ENCODE measurements at regions not wholly inside any gene's neighbourhood (a gene's known extent, or its start where the extent isn't known, plus 50 kb on each side); places are given as distances from the start of the nearest gene placed in this dataset.

- H3K4me3 Mint-ChIP-seq: no peak overlapping the region
- no peak overlapping the region for H3K27ac Mint-ChIP-seq
- H3K9me3 Mint-ChIP-seq: no peaks in the 10 kb centered on the region
- no peaks in the 10 kb centered on the region for H3K4me1 Mint-ChIP-seq
- DNase-seq (ENCODE audit: low spot score in 2 of 2) (no peak), ATAC-seq (no peak)
- no peaks in the 10 kb centered on the region for H3K36me3 Mint-ChIP-seq
These were observed 348.6 kb upstream of the SLC24A2 start for GRCh38 chr9:20137425-20137824.

GRCh38 chr9:20135119-20135697 lies 346.4 kb upstream of the SLC24A2 start:
- Mint-ChIP-seq H3K36me3 (no peaks in the 10 kb centered on the region), H3K9me3 (no peaks in the 10 kb centered on the region), H3K4me3 (no peak overlapping the region), H3K27ac (no peak overlapping the region), H3K4me1 (no peaks in the 10 kb centered on the region)
- ATAC-seq: no peak
- no peak for DNase-seq (ENCODE audit: low spot score in 2 of 2)

- no peak overlapping the region for H3K27ac Mint-ChIP-seq
- ATAC-seq (no peak), DNase-seq (ENCODE audit: low spot score in 2 of 2) (no peak)
These were observed 336.9 kb upstream of the SLC24A2 start for GRCh38 chr9:20125727-20126126.

DNA sequence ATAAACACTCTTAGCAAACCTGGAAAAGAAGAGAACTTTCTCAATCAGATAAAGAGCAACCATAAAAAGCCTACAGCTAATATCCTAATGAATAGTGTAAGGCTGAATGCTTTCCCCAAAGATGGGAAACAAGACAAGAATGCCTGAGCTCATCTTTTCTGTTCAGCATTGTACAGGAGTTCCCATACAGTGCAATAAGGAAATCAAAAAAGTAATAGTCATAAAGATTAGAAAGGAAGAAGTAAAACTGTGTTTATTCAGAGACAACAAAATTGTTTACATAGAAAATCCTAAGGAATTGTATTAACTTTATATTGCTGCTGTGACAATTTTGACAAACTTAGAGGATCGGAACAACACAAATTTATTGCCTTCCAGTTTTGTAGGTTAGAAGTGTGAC lies 330.7 kb upstream of the SLC24A2 start:
- Mint-ChIP-seq H3K27ac (no peak overlapping the region), H3K4me1 (no peaks in the 10 kb centered on the region), H3K4me3 (no peak overlapping the region), H3K9me3 (peaks cover 5% of the 10 kb centered on the region), H3K36me3 (no peaks in the 10 kb centered on the region)
- no peak for ATAC-seq
- DNase-seq (ENCODE audit: low spot score in 2 of 2): no peak

More at GRCh38 chr9:20125727-20126126, 336.9 kb upstream of the SLC24A2 start:
- no peaks in the 10 kb centered on the region for H3K4me1 Mint-ChIP-seq
- no peaks in the 10 kb centered on the region for H3K36me3 Mint-ChIP-seq
- H3K4me3 Mint-ChIP-seq: no peak overlapping the region
- H3K9me3 Mint-ChIP-seq: no peaks in the 10 kb centered on the region

GRCh38 chr9:20117986-20118385 lies 329.1 kb upstream of the SLC24A2 start:
- DNase-seq (ENCODE audit: low spot score in 2 of 2): no peak
- Mint-ChIP-seq H3K36me3 (no peaks in the 10 kb centered on the region), H3K27ac (no peak overlapping the region), H3K4me1 (no peaks in the 10 kb centered on the region), H3K4me3 (no peak overlapping the region), H3K9me3 (peaks cover 5% of the 10 kb centered on the region)
- no peak for ATAC-seq

GRCh38 chr9:20117482-20117881 lies 328.6 kb upstream of the SLC24A2 start:
- no peak overlapping the region for H3K4me3 Mint-ChIP-seq
- no peak overlapping the region for H3K27ac Mint-ChIP-seq
- H3K36me3 Mint-ChIP-seq: no peaks in the 10 kb centered on the region
- H3K9me3 Mint-ChIP-seq: peaks cover 5% of the 10 kb centered on the region
- no peaks in the 10 kb centered on the region for H3K4me1 Mint-ChIP-seq
- ATAC-seq (no peak), DNase-seq (ENCODE audit: low spot score in 2 of 2) (no peak)

GRCh38 chr9:20114974-20115373 lies 326.1 kb upstream of the SLC24A2 start:
- peaks cover 5% of the 10 kb centered on the region for H3K9me3 Mint-ChIP-seq

GRCh38 chr9:20112205-20112783 lies 323.5 kb upstream of the SLC24A2 start:
- DNase-seq (ENCODE audit: low spot score in 2 of 2) (no peak), ATAC-seq (no peak)
- H3K4me1 Mint-ChIP-seq: no peaks in the 10 kb centered on the region
- H3K27ac Mint-ChIP-seq: no peak overlapping the region
- peaks cover 5% of the 10 kb centered on the region for H3K9me3 Mint-ChIP-seq
- H3K4me3 Mint-ChIP-seq: no peak overlapping the region
- H3K36me3 Mint-ChIP-seq: no peaks in the 10 kb centered on the region

More at GRCh38 chr9:20114974-20115373, 326.1 kb upstream of the SLC24A2 start:
- Mint-ChIP-seq H3K36me3 (no peaks in the 10 kb centered on the region), H3K4me3 (no peak overlapping the region), H3K4me1 (no peaks in the 10 kb centered on the region), H3K27ac (no peak overlapping the region)
- ATAC-seq (no peak), DNase-seq (ENCODE audit: low spot score in 2 of 2) (no peak)

DNA sequence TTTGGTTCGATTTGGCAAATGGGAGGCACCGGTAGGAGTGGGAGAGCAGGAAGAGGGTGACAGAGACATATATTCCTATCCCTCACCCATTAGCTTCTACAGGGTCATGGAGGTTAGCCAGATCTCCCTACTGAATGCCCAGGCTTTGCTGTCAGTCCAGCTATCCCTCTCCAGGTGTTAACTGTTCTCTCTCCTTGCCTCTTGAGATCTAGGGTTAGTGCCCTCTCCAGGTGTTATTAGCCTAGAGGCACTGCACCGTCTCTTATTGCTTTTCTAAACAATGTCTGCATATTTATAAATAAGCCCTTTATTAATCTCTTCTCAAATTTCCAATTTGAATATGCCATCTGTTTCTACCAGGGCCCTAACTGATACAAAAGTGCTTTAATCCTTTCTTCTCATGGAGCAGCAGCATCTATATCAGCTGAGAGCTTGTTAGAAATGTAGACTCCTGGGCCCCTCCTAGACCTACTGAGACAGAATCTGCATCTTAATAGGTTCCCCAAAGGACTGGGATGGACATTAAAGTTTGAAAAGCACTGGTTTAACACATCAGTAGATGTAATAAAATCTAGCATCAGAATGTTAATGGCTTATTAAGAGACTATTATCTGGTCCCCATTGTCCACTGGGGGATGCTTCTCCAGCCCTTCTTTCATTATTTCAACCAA lies 322.5 kb upstream of the SLC24A2 start:
- ATAC-seq: no peak
- Mint-ChIP-seq H3K27ac (no peak overlapping the region), H3K4me3 (no peak overlapping the region), H3K4me1 (no peaks in the 10 kb centered on the region), H3K36me3 (no peaks in the 10 kb centered on the region), H3K9me3 (peaks cover 5% of the 10 kb centered on the region)
- no peak for DNase-seq (ENCODE audit: low spot score in 2 of 2)

DNA sequence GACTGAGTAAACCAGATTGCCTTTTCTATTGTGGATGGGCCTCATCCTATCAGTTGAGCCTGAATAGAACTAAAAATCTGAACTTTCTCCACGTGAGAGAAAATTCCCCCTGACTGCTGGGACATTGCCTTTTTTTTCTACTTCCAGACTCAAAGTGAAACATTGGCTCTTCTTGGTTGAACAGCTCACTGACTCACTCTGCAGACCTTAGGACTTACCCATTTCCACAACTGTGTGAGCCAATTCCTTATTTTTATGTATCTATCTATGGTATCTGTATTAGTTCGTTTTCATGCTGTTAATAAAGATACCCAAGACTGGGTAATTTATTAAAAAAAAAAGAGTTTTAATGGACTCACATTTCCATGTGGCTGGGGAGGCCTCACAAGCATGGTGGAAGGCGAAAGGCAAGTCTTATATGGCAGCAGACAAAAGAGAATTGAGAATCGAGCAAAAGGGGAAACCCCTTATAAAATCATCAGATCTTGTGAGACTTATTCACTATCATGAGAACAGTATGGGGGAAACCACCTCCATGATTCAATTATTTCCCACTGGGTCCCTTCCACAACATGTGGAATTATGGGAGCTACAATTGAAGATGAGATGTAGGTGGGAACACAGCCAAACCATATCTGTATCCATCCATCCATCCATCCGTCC lies 306.7 kb upstream of the SLC24A2 start:
- ATAC-seq (no peak), DNase-seq (ENCODE audit: low spot score in 2 of 2) (no peak)
- Mint-ChIP-seq H3K27ac (no peak overlapping the region), H3K4me1 (no peaks in the 10 kb centered on the region), H3K36me3 (no peaks in the 10 kb centered on the region), H3K4me3 (no peak overlapping the region), H3K9me3 (peaks cover 4% of the 10 kb centered on the region)

DNA sequence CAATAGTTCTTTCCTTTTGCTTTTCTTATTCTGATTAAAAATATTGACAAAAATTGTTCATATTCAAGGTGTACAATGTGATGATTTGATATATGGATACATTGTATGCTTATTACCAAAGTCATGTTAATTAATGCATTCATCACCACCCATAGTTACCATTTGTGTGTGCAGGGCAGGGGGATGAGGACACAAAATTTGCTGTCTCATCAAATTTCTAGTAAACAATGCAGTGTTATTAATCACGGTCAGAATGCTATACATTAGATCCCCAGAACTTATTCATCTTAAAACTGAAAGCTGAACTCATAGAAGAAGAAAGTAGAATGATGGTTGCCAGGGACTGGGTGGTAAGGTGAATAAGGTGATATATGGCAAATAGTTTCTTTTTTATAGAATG lies 303.7 kb upstream of the SLC24A2 start:
- H3K4me3 Mint-ChIP-seq: no peak overlapping the region
- H3K27ac Mint-ChIP-seq: no peak overlapping the region
- H3K36me3 Mint-ChIP-seq: no peaks in the 10 kb centered on the region
- H3K4me1 Mint-ChIP-seq: no peaks in the 10 kb centered on the region
- H3K9me3 Mint-ChIP-seq: peaks cover 4% of the 10 kb centered on the region
- ATAC-seq (no peak), DNase-seq (ENCODE audit: low spot score in 2 of 2) (no peak)

DNA sequence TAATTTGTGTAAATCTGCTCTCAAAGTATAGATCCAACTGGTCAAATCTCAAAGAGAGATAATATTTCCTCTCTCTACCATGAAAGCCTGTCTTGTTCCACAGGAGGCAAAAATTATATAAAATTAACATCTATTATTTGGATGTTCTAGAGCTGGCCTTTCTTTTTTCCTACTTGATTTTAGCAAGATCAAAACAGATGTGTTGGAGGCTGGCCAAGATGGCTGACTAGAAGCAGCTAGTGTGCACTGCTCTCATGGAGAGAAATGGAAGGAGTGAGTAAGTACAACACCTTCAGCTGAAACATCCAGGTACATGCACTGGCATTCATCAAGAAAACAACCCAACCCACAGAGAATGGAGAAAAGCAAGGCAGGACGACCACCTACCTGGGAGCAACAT lies 298.6 kb upstream of the SLC24A2 start:
- DNase-seq (ENCODE audit: low spot score in 2 of 2) (no peak), ATAC-seq (no peak)
- Mint-ChIP-seq H3K9me3 (no peaks in the 10 kb centered on the region), H3K36me3 (no peaks in the 10 kb centered on the region), H3K4me1 (no peaks in the 10 kb centered on the region), H3K27ac (no peak overlapping the region), H3K4me3 (no peak overlapping the region)

- Mint-ChIP-seq H3K27ac (no peak overlapping the region), H3K9me3 (no peaks in the 10 kb centered on the region)
These were observed 297.0 kb upstream of the SLC24A2 start for GRCh38 chr9:20085842-20086241.

GRCh38 chr9:20084125-20084524 lies 295.3 kb upstream of the SLC24A2 start:
- DNase-seq (ENCODE audit: low spot score in 2 of 2): no peak
- ATAC-seq: no peak
- H3K4me3 Mint-ChIP-seq: no peak overlapping the region

More at GRCh38 chr9:20085842-20086241, 297.0 kb upstream of the SLC24A2 start:
- DNase-seq (ENCODE audit: low spot score in 2 of 2): no peak
- ATAC-seq: no peak
- H3K36me3 Mint-ChIP-seq: no peaks in the 10 kb centered on the region
- no peak overlapping the region for H3K4me3 Mint-ChIP-seq
- H3K4me1 Mint-ChIP-seq: no peaks in the 10 kb centered on the region

GRCh38 chr9:20083390-20083789 lies 294.6 kb upstream of the SLC24A2 start:
- Mint-ChIP-seq H3K4me1 (no peaks in the 10 kb centered on the region), H3K4me3 (no peak overlapping the region), H3K36me3 (no peaks in the 10 kb centered on the region), H3K9me3 (no peaks in the 10 kb centered on the region), H3K27ac (no peak overlapping the region)
- DNase-seq (ENCODE audit: low spot score in 2 of 2) (no peak), ATAC-seq (no peak)

More at GRCh38 chr9:20084125-20084524, 295.3 kb upstream of the SLC24A2 start:
- H3K36me3 Mint-ChIP-seq: no peaks in the 10 kb centered on the region
- no peak overlapping the region for H3K27ac Mint-ChIP-seq
- H3K9me3 Mint-ChIP-seq: no peaks in the 10 kb centered on the region
- no peaks in the 10 kb centered on the region for H3K4me1 Mint-ChIP-seq

- Mint-ChIP-seq H3K36me3 (no peaks in the 10 kb centered on the region), H3K4me1 (no peaks in the 10 kb centered on the region), H3K4me3 (no peak overlapping the region), H3K9me3 (no peaks in the 10 kb centered on the region), H3K27ac (no peak overlapping the region)
- ATAC-seq: no peak
- no peak for DNase-seq (ENCODE audit: low spot score in 2 of 2)
These were observed 294.0 kb upstream of the SLC24A2 start for GRCh38 chr9:20082831-20083230.

All from stimulated activated effector memory CD8-positive, alpha-beta T cell treated with anti-CD3 and anti-CD28 coated beads, Interleukin-12 subunit alpha, Interleukin-12 subunit beta, amount 100 ng/mL, for 72 hours (primary cell).